Gastroesophageal sphincter (tissue), 3 donors: ENCODE measurements at regions not wholly inside any gene's neighbourhood (a gene's known extent, or its start where the extent isn't known, plus 50 kb on each side); places are given as distances from the start of the nearest gene placed in this dataset.

Experiments used
- CTCF ChIP-seq, 4 experiments: fragments of 200-600 bp in 2 of 4; fragments of 450-650 bp in 2 of 4; sonication (generic) in 1 of 4; IDR thresholded peaks; one replicate each; pipeline ENCODE4 v1.5.1; 2017 to 2019; ENCODE audit warnings: antibody characterized with exemption in 4 of 4, mild to moderate bottlenecking in 2 of 4, moderate library complexity in 2 of 4
- EP300 ChIP-seq: sonication (generic); formaldehyde crosslinking; IDR thresholded peaks from one replicate; pipeline ENCODE4 v1.6.1; 2017; ENCODE audit warnings: antibody characterized with exemption, mild to moderate bottlenecking
- POLR2AphosphoS5 ChIP-seq: sonication (generic); formaldehyde crosslinking; IDR thresholded peaks from one replicate; pipeline ENCODE4 v1.6.1; 2017; ENCODE audit warnings: antibody characterized with exemption

- TF ChIP-seq POLR2AphosphoS5 = no peak
- TF ChIP-seq EP300 = no peak
- no peak for TF ChIP-seq CTCF (IDR thresholded peaks at IDR 0.05)
Measured at GRCh38 chr2:6626401-6627012, 239.2 kb downstream of the CMPK2 start.
